ENCODE measurements at regions not wholly inside any gene's neighbourhood (a gene's known extent, or its start where the extent isn't known, plus 50 kb on each side); places are given as distances from the start of the nearest gene placed in this dataset.

- Histone ChIP-seq H3K27ac (no peak overlapping the region), H3K27me3 (peaks cover 0 to 84% (median 22%) of the 10 kb centered on the region in 3 donors), H3K36me3 (no peaks in the 10 kb centered on the region), H3K4me1 (no peaks in the 10 kb centered on the region), H3K9me3 (no peaks in the 10 kb centered on the region), H3K4me3 (no peak overlapping the region)
- no peak for DNase-seq
- 59 to 63% (median 59%) methylated on average over 9 of the region's 9 CpGs for WGBS, 5 donors
- TF ChIP-seq CTCF (IDR thresholded peaks at IDR 0.05), result no peak
- intact Hi-C loops (cut with DNase I; ENCODE audit: low total_unique reads), result no loop called here
Observed at GRCh38 chr4:3857269-3857926, 91.2 kb downstream of the ADRA2C start.

- 51 to 75% (median 70%) methylated on average over 4 to 6 of the region's 6 CpGs for WGBS, 5 donors
- DNase-seq, result no peak
- Histone ChIP-seq H3K9me3 (no peaks in the 10 kb centered on the region), H3K4me1 (no peaks in the 10 kb centered on the region), H3K27ac (no peak overlapping the region), H3K27me3 (peaks cover 0 to 92% (median 28%) of the 10 kb centered on the region in 3 donors), H3K4me3 (no peak overlapping the region), H3K36me3 (no peaks in the 10 kb centered on the region)
- intact Hi-C loops (cut with DNase I; ENCODE audit: low total_unique reads), result no loop called here
- TF ChIP-seq POLR2AphosphoS5 (IDR thresholded peaks at IDR 0.05) (no peak), EP300 (IDR thresholded peaks at IDR 0.05) (no peak), CTCF (IDR thresholded peaks at IDR 0.05) (no peak), POLR2A (IDR thresholded peaks at IDR 0.05) (no peak)
Observed at GRCh38 chr4:3858046-3858730, 92.0 kb downstream of the ADRA2C start.

GRCh38 chr4:3858765-3859388 lies 92.7 kb downstream of the ADRA2C start:
- H3K4me1 ChIP-seq, result no peaks in the 10 kb centered on the region
- TF ChIP-seq EP300 (IDR thresholded peaks at IDR 0.05) (no peak), POLR2AphosphoS5 (IDR thresholded peaks at IDR 0.05) (no peak), CTCF (IDR thresholded peaks at IDR 0.05) (no peak)
- WGBS, 5 donors, result 71 to 79% (median 78%) methylated on average over 9 of the region's 9 CpGs
- no peaks in the 10 kb centered on the region for H3K9me3 ChIP-seq
- no peak overlapping the region for H3K4me3 ChIP-seq
- no peaks in the 10 kb centered on the region for H3K36me3 ChIP-seq
- H3K27ac ChIP-seq, result no peak overlapping the region
- intact Hi-C loops (cut with DNase I; ENCODE audit: low total_unique reads), result no loop called here
- no peak for DNase-seq
- H3K27me3 ChIP-seq, result peaks cover 0 to 92% (median 28%) of the 10 kb centered on the region in 3 donors

GRCh38 chr4:3859571-3859970 lies 93.4 kb downstream of the ADRA2C start:
- TF ChIP-seq CTCF (IDR thresholded peaks at IDR 0.05) (no peak), EP300 (IDR thresholded peaks at IDR 0.05) (no peak), POLR2A (IDR thresholded peaks at IDR 0.05) (no peak), POLR2AphosphoS5 (IDR thresholded peaks at IDR 0.05) (no peak)
- WGBS, 5 donors, result 82 to 93% (median 90%) methylated on average over 8 of the region's 8 CpGs
- intact Hi-C loops (cut with DNase I; ENCODE audit: low total_unique reads), result no loop called here

More at GRCh38 chr4:3859571-3859970, 93.4 kb downstream of the ADRA2C start:
- H3K27me3 ChIP-seq, result peaks cover 0 to 92% (median 24%) of the 10 kb centered on the region in 3 donors
- H3K36me3 ChIP-seq, result no peaks in the 10 kb centered on the region
- no peaks in the 10 kb centered on the region for H3K4me1 ChIP-seq
- H3K4me3 ChIP-seq, result no peak overlapping the region
- no peak overlapping the region for H3K27ac ChIP-seq
- DNase-seq, result no peak
- no peaks in the 10 kb centered on the region for H3K9me3 ChIP-seq

Measured in stomach (tissue), 8 donors.